ENCODE measurements at regions not wholly inside any gene's neighbourhood (a gene's known extent, or its start where the extent isn't known, plus 50 kb on each side); places are given as distances from the start of the nearest gene placed in this dataset.
"Not testable (repeated sequence)": the region's sequence is repeated elsewhere in the genome, so short reads cannot be mapped to it uniquely, and the experiment has no call there.

DNA sequence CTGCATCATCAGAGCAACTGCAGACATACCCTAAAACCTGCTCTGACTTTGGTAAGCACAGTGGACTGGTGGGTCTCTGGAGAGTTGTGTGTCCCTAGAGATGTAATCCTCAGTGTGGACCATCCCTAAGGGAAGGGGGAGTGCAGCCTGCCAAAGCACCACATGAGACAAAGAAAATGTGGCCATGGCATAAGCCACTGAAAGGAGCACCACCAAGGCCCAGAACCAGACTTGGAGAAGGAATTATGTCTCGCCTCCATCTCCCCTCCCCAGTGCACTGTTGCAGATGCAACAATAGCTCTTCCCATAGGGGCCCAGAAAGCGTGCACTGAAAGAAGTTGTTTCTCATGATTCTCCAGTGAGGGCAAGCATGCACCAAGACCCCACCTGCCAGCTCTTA lies 69.7 kb upstream of the AGAP9 start:
- TF ChIP-seq, protein P1, sequence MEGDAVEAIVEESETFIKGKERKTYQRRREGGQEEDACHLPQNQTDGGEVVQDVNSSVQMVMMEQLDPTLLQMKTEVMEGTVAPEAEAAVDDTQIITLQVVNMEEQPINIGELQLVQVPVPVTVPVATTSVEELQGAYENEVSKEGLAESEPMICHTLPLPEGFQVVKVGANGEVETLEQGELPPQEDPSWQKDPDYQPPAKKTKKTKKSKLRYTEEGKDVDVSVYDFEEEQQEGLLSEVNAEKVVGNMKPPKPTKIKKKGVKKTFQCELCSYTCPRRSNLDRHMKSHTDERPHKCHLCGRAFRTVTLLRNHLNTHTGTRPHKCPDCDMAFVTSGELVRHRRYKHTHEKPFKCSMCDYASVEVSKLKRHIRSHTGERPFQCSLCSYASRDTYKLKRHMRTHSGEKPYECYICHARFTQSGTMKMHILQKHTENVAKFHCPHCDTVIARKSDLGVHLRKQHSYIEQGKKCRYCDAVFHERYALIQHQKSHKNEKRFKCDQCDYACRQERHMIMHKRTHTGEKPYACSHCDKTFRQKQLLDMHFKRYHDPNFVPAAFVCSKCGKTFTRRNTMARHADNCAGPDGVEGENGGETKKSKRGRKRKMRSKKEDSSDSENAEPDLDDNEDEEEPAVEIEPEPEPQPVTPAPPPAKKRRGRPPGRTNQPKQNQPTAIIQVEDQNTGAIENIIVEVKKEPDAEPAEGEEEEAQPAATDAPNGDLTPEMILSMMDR (IDR thresholded peaks at IDR 0.05; ENCODE audit: insufficient read depth, low read length) = not testable (repeated sequence)
- not testable (repeated sequence) for TF ChIP-seq POLR2AphosphoS5 (IDR thresholded peaks at IDR 0.05; ENCODE audit: low read depth); REST (IDR thresholded peaks at IDR 0.05; ENCODE audit: insufficient replicate concordance, low read depth); SPI1 (IDR thresholded peaks at IDR 0.05; ENCODE audit: borderline replicate concordance, low read depth); GABPA (IDR thresholded peaks at IDR 0.05; ENCODE audit: low read depth)
